Activated gamma-delta T cell treated with Interleukin-2 at 50 U/mL for 16 hours (primary cell): ENCODE measurements at regions not wholly inside any gene's neighbourhood (a gene's known extent, or its start where the extent isn't known, plus 50 kb on each side); places are given as distances from the start of the nearest gene placed in this dataset.
"Not testable (repeated sequence)": the region's sequence is repeated elsewhere in the genome, so short reads cannot be mapped to it uniquely, and the experiment has no call there.

Experiments
- DNase-seq: peaks from one replicate; pipeline ENCODE4 v3.0.0-alpha.2; 2020

DNA sequence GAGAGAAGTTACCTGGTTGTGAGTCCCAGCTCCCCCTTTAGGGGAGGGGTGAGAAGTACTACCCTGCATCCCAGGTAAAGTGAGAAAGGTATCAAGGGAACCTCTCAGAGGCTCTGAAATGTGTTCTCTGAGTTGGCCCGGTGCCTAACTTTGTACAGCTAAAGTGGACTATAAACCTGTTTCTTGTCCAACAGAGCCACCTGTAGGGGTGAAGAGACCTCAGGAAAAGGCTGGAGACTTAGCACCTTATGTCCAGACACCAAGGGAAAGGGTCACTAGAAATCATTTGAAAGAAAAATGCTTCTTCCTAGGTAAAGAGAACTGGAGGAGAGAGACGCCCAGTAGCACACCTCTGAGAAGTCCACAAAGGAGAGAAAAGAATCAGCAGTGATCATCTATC lies 108.3 kb upstream of the KIF2A start:
- no peak for DNase-seq

DNA sequence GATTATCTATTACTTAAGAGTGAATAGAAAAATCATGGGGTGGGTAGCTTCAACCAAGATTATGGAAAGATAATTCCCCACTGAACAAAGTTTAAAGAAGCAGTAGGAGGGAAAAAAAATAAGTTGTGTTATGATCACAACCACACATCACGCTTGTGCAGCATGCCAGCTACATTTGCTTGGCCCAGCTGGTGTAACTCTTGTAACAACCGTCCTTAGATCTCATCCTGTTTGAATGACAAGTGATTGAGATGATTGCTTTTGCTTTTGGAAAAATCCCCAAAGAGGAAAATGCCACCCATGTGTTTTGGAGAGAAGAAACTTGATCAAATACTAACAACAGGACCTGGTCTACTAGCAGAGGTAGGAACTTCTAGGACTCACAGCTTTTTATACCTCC lies 107.6 kb upstream of the KIF2A start:
- no peak for DNase-seq

DNA sequence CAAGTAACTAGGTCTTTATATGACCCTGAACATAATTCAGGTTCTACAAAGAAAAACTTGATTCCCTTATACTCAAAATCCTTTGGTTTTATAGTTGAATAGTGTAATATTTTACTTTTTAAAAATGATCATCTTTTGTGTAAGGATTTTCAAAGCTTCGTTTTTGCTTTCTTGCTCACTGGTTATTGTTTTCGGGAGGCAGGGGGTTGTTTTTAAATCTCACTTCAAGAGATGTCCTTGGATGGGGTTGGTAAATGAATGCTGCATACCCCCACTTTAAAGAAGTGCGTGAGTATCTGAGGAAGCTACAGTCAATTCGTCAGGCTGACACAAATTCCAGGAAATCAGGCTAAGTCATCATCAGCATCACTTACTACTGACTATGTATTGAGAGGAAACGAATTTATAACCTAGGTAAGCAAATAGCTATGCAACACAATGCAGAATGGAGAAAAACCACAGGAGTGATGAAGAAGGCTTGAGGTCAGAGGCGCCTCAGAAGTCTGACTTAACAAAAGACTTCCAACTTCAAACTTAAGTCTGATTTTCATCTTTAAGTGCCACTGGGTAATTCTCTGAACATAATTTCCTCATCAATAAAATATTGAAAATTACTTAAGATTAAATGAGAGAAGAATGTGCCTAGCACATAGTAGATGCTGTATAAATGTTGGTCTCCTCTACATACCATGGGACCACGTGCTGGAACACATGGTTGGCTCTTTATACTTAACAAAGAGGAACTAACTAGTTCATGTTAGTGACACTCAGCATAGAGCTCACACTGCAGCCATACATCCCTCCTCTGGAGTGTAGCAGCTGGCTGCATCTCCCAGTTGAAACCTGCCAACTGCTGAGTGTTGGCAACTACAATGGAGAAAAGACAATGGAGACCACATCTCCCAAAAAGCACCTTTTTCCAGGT lies 106.0 kb upstream of the KIF2A start:
- no peak for DNase-seq

DNA sequence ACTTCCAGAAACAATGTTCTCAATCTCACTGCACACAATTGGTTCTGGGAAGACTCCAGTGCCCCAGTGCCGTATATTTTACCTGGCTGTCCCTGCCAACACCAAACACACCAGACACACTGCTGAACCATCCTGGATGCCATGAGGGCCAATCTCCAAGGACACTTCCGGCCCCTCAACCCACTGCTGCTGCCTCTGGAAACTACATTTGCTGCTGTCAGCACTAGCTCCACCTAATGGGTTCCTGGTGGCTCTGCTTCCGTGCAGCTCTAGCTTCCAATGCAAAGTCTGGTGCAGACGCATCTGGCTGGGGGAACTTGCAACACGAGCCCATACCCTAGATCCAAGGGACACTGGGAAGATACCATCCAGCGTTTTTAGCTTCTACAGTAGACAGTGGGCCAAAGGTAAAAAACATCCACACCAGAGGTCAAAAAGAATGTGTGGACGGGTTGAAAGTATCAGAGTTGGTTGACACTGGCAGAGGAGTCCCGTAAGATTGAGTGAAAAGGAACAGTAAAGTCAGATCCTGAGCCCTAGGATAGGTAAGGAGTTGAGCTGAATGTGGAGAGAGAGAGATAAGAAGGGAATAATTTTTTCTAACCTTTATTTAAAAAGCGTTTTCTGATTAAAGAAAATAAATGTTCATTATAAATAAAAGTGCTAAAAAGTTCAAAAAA lies 99.7 kb upstream of the KIF2A start:
- no peak for DNase-seq

DNA sequence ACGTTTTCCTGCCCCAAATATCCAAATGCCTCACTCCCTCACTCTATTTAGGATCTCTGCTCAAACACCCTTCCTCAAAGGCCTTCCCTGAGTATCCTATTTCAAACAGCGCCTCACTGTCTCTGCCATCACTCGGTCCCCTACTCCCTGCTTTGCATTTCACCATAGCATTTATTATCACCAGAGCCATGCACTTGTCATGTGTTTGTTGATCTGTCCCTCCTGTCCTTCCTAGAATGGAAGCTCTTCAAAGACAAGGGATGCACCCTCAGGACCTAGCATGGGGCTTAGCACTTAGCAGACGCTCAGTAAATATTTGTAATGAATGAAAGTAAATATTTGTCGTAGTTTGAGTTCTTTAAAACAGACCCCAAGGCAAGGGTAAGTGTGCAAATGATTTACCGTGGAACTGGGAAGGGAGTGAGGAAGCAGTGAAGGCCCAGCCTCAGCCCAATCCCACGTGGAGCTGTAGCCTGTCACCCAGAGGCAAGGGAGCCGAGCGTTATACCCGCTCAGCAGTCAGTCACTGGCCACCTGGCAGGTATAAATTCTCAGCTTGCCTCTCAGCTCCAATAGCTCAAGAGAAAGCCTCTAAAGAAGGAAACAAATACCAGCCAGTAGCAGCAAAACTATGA lies 97.7 kb upstream of the KIF2A start:
- no peak for DNase-seq

DNA sequence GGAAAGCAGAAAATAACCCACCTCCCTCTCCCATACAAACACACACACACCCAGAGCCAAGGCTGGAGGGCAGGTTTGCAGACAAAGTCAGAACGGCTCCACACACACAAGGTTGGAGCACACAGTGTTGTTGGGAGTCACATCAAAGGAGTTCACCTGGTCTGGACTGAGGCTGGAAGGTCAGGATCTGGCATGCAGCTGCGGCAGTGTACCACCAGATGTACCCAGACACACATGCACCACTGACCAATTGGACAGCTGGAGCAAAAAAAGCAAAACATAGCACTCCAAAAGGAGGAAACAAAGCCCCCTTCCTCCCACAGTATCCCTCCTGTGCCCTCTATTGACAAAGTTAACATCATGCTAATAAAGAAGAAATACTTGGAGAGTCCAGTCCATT lies 94.6 kb upstream of the KIF2A start:
- DNase-seq, result no peak

DNA sequence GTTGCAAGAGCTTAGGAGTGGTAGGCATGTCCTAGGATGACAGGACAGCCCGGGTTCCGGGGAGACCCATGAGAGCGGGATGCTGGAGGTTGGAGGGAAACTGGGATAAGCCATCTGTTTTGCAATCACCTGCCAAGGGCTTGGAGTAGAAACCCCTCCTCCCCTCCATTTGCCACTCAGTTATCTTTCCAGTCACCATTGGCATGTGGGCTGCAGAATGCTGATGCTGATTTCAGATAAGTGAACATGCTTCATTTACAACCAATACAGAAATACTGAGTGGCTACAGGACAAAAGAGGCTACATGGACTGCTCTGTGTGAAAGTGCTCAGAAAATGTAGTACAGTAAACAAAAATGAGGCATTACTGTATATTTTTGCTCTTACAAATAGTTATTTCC lies 93.4 kb upstream of the KIF2A start:
- no peak for DNase-seq

DNA sequence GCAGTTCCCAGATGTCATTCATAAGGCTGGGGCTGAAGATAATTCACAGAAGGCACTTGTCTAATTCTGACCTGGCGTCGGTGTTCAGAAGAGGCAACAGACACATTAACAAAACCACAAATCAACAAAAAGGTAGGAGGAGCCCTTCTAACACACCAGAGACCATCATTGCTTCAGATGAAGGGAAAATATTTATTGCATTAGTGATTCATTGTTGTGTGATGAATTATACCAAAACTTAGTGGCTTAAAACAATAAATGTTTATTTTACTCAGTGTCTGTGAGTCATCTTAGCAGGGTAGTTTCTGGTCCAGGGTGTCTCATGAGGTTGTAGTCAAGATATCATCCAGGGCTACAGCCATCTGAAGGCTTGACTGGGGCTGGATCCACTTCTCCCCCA lies 91.3 kb upstream of the KIF2A start:
- no peak for DNase-seq

DNA sequence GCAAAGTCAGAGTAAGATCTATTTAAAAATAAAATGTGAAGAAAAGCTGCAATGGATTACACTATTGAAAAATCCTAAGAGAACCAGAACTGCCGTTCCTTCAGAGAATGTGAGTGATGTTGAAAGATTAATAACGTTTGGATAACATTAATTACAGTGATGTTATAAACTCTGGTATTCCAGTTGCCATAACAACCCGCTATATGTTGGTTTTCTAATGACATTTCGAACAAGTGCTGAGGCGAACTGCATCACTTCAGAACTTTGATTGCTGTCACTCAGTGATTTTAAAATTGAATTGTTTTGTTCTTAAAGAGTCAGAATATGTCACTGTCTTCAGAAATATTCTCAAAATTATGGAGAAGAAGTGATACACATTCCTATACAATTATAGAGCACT lies 89.4 kb upstream of the KIF2A start:
- DNase-seq, result not testable (repeated sequence)

DNA sequence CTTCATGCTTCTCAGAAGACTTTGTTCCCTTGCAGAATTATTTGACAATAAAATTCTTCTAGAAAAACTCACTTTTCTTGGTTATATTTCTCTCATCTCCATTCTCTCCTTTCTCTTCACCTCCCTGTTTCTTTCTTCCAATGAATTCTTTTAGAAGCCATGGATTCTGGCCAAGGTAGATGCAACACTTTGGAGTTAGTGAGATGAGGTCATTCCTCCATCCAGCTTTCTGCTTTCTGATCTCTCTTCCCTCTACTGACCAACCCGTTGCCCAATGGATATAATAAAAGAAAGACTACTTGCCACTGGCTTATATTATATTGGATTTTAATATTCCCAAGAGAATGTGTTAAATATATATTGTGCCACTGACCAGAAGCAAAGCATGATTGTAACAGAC lies 88.9 kb upstream of the KIF2A start:
- DNase-seq, result not testable (repeated sequence)

DNA sequence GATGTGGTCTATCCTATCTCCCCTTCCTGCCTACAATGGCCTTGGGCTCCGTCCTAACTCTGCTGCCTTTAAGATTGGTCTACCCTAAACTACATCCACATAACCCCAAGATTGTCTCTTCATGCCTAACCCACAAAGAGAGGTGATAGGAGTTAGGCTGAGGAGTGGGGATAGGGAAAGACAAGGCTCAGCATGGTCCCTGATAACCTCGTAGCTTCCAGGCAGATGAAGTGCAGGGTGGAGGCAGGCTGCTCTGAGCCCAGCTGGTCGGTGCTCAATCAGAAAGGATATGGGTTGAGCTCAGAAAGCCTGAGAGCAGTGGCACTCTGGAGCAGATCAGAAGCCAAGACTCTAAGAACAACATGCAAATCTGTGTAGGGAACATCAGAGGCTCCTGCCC lies 87.1 kb upstream of the KIF2A start:
- not testable (repeated sequence) for DNase-seq

DNA sequence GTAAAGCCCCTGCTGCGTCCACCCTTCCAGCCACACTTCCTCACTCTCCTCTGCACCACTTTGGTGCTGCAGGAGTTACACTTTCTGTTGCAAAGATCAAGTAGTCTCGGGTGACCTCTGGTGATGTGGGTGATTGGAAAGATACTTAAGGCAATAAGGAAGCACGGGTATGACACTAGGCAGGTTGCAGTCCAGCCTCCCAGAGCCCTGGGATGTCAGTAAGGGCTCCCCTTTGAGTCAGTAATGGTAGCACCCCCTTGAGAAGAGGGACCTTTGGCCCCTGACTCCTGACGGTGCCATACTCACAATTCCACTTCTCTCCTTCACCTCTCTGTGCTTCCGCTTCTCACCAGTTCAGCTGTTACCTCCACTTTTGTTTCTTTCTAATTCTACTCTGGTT lies 84.1 kb upstream of the KIF2A start:
- DNase-seq, result not testable (repeated sequence)

DNA sequence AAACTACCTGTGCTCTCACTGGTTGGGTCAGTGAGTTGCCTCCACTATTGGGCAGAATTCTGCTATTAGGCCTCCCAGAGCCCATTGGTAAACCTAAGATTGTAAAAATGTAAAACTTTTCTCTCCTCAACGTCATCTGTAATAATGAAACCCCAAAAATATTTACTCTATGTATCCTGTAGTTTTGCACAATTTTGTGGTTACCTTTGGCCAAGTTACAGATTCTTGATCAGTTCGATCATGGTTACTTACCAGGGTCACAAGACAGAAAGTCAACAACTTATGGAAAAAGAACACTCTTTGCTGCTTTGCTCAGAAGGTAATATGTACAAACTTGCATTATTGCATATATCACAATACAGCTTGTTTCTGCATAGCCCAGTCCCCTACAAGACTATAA lies 83.7 kb upstream of the KIF2A start:
- not testable (repeated sequence) for DNase-seq

DNA sequence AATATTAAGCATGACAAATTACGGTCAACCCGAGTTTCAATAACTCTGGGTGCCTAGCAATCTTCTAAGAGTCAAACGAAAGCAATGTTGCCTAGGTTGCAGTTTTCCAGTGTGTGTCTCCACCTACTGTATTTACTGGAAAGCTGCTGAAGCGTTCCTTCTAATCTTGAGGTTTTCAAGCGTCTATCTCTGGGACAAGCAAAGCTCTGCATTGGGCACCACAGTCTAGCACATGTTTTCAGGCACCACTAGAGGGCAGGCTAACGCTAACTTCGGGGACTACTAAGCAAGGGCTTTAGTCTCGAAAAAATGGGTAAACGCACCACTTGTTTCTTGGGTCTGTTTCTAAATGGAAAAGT lies 82.7 kb upstream of the KIF2A start:
- DNase-seq, result peak; percentile 75

DNA sequence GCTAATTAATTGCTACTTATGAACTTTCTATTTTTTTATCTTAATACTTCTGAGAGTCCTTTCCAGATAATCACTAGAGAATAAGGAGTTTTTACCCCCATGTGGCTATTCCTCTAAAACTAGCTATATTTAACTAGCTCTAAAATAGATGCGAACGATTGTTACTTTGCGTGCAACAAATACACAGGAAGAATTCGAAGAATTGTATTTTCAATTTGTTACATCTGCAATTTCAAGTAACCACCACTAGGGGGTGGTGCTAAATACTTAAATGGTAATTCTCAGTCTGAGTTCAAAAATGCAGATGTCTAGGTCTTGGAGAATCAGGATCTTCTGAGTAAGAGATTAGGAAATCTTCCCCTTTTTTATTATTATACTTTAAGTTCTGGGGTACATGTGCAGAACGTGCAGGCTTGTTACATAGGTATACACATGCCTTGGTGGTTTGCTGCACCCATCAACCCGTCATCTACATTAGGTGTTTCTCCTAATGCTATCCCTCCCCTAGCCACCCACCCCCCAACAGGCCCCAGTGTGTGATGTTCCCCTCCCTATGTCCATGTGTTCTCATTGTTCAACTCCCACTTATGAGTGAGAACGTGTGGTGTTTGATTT lies 80.9 kb upstream of the KIF2A start:
- DNase-seq, result not testable (repeated sequence)

DNA sequence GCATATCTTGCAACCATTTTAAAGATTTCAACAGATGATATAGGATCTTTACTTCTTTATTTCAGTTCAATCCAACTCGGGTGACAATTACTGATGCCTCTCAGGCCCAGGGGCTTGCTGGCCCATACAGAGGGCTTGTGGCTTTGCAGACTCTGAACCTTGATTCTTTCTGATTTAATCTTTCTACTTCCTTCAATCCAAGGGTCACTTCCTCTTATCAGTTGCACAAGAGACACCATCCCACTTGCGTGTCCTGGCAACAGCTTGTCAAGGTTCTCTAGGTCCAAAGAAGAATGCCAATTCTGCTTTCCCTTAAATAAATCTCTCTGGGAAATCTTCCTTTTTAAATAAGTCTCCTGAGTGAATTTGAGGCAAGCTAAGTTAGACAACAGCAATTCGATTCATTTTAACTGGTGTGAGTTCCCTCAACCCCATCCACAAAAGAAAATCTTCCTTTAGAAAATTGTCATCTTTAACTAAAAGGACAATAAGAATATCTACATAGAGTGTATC lies 75.1 kb upstream of the KIF2A start:
- DNase-seq, result not testable (repeated sequence)

DNA sequence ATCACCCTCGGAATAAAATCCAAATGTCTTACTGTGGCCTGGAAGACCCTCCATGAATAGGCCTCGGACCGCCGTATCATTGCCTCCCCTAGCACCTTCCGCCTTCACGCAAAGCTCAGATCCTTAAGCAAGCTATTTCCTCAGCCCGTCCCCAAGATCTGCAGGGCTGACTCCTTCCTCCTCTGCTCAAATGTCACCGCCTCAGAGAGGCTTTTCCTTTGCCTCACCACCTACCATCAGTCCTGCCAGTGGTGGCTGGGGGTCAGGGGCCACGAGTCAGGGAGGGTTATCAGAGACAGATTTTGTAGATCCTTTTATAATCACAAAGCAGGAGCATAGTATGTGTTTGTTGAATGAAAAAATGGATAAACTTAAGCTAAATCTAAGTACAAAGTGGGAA lies 74.4 kb upstream of the KIF2A start:
- no peak for DNase-seq

DNA sequence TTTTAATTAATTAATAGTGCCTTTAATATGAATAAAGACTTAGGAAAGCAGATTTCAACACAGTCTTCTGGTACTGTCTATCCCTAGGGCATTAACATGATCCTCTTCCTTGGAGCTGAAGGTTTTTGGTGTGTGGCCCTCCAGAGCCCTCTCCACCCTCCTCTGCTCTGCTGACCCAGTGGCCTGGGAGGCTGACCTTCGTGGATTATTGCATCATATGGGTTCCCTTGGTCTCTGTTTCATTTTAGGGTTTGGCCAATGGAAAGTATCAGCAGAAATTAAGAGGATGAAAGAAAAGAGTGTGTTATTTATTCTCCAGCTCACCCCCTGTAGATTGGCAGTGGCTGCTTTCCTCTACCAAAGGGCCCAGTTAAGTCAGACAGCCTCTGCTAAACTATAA lies 73.8 kb upstream of the KIF2A start:
- not testable (repeated sequence) for DNase-seq

DNA sequence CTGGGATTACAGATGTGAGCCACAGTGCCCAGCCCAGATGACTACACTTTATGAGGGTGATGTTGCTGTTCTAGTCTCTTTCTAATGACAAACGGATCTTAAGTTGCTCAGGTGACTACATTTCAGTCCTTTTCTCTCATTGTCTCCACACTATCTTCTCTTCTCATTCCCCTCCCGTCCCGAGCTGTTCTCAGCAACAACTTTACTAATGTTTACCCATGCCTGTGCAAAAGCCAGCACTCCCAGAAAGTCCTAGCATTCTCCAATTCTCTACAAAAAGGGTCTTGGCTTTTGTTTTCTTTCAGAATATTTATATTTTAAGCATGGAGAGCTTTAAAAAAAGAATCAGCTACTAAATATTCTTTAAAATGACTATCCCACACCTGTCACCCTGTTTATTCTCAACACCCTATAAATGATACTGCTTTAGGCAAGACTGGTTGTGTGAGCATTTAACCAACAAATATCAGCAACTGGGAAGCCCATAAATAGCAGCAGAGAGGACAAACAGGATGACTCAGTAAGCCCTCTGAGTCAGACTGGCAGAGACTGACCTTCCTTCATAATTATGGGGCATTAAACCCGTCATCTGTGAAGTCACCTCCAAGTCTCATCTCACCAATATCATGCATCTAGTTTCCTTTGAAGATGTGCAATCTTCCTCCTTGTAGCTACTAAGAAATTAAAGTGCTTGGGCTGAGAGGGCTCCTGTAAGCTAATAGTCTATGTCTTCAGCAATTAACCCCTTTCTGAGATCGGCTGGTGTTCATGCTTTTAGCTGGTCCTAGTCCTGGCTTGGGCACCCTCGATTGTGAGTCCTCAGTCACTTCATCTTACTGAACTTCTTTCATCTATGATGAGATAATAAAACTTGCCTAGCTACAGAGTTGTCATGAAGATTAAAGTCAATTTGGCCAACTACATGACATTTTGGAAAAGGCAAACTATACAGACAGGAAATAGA lies 72.6 kb upstream of the KIF2A start:
- DNase-seq, result not testable (repeated sequence)

DNA sequence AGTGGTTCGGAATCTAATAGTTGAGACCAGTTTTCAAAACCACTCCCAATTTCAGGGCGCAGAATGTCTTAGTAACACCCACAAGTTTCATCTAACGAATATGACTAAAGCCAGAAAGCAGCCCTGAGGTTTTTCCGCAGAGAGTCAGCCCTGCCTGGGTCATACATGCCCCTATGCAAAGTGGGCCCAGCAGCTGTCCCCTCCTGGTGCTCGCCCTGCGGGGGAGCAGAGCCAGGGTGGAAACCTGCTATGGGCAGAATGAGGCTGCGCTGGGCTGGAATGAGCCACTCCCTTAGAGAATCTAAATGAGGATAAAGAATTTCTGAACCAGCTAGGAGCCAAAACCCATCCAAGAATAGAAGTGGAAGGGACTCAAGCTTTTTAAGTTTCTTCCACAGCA lies 69.4 kb upstream of the KIF2A start:
- DNase-seq, result not testable (repeated sequence)

DNA sequence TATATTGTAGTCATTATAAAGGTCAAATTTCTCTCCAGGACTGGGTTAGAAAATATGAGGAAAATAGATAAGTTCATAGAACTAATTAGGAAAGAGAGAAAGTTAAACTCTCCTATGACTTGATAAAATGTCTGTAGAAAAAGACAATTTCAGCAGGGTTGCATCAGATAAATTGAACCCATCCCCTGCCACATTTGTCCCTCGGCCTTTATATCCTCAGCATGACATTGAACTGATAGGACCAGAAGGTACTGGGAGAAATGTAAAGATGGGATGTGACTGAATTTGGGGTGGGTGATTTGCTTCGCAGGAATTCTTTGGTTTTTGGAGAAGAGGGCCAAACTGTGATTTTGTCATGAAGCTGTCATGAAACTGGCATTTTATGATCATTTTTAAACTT lies 68.1 kb upstream of the KIF2A start:
- DNase-seq, result not testable (repeated sequence)

DNA sequence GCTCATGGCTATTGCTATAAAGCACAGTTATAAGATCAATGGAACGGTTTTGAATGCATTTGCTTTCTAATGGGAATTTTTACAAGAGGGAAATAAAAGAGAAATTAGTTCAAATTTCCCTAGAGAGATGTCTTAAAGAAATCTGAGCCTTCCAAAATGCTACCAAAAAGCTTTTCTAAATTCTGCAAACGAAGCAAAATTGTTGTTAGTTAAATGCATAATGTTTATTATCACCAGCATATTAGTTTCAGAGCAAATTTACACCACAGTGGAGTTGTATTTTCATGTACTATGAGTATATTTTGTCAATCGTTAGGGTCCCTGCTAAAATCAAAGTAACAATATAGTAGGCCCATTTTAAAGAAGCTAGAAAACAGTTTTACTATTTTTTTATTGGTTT lies 67.4 kb upstream of the KIF2A start:
- DNase-seq, result not testable (repeated sequence)
